Mucosa of descending colon (tissue), 3 donors: ENCODE measurements at regions not wholly inside any gene's neighbourhood (a gene's known extent, or its start where the extent isn't known, plus 50 kb on each side); places are given as distances from the start of the nearest gene placed in this dataset.

ENCODE experiments used
- ATAC-seq: fragments of 200-7000 bp; cut with Tn5 transposase; one replicate; pipeline ENCODE4 v1.9.1; 2020; ENCODE audit warnings: mild to moderate bottlenecking, moderate library complexity
- DNase-seq, 3 donors: peaks; one replicate each; pipeline ENCODE4 v3.0.0-alpha.2; 2020
- H3K36me3 ChIP-seq: fragments of 200-600 bp; one replicate; pipeline ENCODE4 v1.8.0; 2021; ENCODE audit warnings: low read depth, mild to moderate bottlenecking
- H3K4me1 ChIP-seq: fragments of 200-600 bp; one replicate; pipeline ENCODE4 v1.8.0; 2021; ENCODE audit warnings: low read depth, mild to moderate bottlenecking
- H3K4me3 ChIP-seq: fragments of 200-600 bp; one replicate; pipeline ENCODE4 v1.8.0; 2021; ENCODE audit warnings: mild to moderate bottlenecking
- H3K9me3 ChIP-seq: fragments of 200-600 bp; one replicate; pipeline ENCODE4 v1.8.0; 2021; ENCODE audit warnings: mild to moderate bottlenecking
- intact Hi-C, 2 donors: fragments of 100-400 bp; cut with DNase I in 1 of 2; cut with micrococcal nuclease in 1 of 2; formaldehyde crosslinking; loops; one replicate each; pipeline versions ENCODE4 v1.11.0 to v1.11.1; 2022; cut with DNase I, micrococcal nuclease
- TF ChIP-seq, protein P1 (sequence below): fragments of 200-600 bp; IDR thresholded peaks from one replicate; pipeline ENCODE4 v1.8.0; 2022; ENCODE audit warnings: antibody characterized with exemption, mild to moderate bottlenecking
- donor health status: DM: no; HTN: no; CAD: no; lungs with moderate emphysema.
- donor health status: DM: no; HTN: no; CAD: no.
- donor health status: DM: no; HTN: yes; CAD: no.

DNA sequence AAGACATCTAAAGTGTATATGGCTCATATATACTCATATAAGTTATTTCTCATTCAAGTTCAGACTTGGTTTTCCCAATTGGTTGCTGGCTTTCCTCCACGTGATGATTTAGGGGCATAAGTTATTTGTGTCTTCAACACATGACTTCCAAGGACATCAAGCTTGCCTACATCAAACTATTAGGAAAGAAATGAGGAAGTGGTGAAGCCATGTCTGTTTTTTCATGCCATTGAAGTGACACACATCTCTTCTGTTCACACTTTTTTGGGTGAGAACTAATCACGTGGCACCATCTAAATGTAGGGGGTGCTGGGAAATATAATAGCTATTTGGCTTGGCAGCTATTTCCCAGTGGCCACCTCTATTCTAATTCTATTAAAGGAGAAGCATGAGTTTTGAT, 282.1 kb downstream of the OMA1 start:
- TF ChIP-seq, protein P1, sequence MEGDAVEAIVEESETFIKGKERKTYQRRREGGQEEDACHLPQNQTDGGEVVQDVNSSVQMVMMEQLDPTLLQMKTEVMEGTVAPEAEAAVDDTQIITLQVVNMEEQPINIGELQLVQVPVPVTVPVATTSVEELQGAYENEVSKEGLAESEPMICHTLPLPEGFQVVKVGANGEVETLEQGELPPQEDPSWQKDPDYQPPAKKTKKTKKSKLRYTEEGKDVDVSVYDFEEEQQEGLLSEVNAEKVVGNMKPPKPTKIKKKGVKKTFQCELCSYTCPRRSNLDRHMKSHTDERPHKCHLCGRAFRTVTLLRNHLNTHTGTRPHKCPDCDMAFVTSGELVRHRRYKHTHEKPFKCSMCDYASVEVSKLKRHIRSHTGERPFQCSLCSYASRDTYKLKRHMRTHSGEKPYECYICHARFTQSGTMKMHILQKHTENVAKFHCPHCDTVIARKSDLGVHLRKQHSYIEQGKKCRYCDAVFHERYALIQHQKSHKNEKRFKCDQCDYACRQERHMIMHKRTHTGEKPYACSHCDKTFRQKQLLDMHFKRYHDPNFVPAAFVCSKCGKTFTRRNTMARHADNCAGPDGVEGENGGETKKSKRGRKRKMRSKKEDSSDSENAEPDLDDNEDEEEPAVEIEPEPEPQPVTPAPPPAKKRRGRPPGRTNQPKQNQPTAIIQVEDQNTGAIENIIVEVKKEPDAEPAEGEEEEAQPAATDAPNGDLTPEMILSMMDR = no peak
- Histone ChIP-seq H3K4me1 (no peaks in the 10 kb centered on the region), H3K4me3 (no peak overlapping the region), H3K9me3 (no peaks in the 10 kb centered on the region), H3K36me3 (no peaks in the 10 kb centered on the region)
- intact Hi-C loops = no loop called here
- DNase-seq = no peak
- ATAC-seq = no peak

DNA sequence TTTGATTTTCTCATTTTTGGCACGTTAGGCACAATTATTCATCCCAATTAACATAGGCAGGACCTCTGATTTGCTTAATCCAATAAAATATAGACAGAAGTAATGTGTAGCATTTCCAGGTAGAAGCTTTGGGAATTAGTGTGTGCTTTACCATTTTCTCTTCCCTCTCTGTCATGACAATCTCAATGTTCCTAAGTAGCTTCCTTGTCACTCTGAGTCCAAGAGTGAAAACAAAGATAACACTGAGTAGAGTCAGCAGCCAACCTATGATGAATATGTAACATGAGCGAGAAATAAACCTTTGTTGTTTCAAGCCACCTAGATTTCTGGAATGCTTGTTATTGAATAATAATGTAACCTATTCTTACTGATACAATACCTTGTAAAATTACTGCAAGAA, 283.8 kb downstream of the OMA1 start:
- intact Hi-C loops = no loop called here
- no peak for ATAC-seq
- Histone ChIP-seq H3K36me3 (no peaks in the 10 kb centered on the region), H3K4me3 (no peak overlapping the region), H3K9me3 (no peaks in the 10 kb centered on the region), H3K4me1 (no peaks in the 10 kb centered on the region)
- DNase-seq = no peak
- TF ChIP-seq, protein P1 = no peak

DNA sequence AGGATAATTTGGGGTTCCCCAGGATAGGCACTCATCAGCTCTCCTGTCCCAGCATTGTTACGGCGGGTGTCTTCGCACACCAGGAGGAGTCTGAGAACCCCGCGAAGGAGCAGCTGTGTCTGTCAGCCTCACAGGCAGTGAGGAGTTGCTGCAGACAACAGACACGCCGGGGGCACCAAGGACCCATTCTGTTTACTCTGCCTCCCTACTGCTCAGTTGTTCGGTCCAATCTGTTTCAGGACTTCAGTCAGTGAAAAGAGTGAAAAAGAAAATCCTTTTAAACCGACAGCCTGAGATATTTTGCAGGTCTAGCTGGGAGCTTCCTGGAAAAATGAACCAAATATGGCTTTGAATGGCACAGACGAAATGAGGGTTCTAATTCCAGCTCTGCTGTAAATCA, 288.4 kb downstream of the OMA1 start:
- ATAC-seq (no peak), DNase-seq (no peak)
- Histone ChIP-seq H3K4me1 (no peaks in the 10 kb centered on the region), H3K4me3 (no peak overlapping the region), H3K9me3 (no peaks in the 10 kb centered on the region), H3K36me3 (no peaks in the 10 kb centered on the region)
- TF ChIP-seq, protein P1 = no peak
- intact Hi-C loops = no loop called here

DNA sequence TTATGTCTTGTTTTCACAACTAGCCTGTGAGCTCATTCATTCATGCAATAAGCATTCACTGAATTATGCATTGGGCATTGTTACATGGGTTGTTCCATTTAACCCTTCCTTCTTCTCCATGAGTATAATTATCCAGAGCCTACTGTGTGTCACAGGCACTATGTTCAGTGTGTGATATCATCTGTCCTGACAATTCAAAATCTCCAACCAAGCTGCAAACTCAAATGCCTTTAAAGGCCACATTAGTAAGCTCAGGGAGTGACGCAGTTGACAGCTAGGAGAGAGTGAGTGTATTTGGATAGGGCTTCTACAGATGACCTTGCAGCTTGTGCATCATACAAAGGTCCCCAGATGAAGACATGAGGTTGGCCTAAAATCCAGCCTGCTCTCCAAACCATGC, 289.5 kb downstream of the OMA1 start:
- TF ChIP-seq, protein P1 = no peak
- DNase-seq = no peak
- ATAC-seq = no peak
- intact Hi-C loops = no loop called here
- Histone ChIP-seq H3K9me3 (no peaks in the 10 kb centered on the region), H3K4me1 (no peaks in the 10 kb centered on the region), H3K4me3 (no peak overlapping the region), H3K36me3 (no peaks in the 10 kb centered on the region)

DNA sequence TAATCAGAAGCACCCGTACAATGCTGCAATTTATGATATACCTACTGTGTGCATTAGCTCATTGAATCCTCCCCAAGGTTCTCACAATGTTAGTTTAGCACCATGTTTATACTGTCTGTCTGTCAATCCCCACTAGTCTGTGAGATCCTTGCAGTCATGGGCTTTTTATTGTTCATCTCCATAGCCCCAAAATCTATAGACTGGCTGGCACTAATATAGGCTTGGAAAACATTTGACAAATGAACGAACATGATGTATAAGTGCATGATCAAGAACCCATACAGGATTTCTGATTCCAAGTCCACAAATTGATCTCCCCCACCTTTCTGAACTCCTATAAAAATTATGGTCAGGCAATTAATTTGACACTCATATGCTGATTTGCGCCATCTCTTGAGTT, 290.0 kb downstream of the OMA1 start:
- H3K4me1 ChIP-seq = no peaks in the 10 kb centered on the region
- no peak overlapping the region for H3K4me3 ChIP-seq
- H3K9me3 ChIP-seq = no peaks in the 10 kb centered on the region
- TF ChIP-seq, protein P1 = no peak
- intact Hi-C loops = no loop called here
- ATAC-seq (no peak), DNase-seq (no peak)
- no peaks in the 10 kb centered on the region for H3K36me3 ChIP-seq

DNA sequence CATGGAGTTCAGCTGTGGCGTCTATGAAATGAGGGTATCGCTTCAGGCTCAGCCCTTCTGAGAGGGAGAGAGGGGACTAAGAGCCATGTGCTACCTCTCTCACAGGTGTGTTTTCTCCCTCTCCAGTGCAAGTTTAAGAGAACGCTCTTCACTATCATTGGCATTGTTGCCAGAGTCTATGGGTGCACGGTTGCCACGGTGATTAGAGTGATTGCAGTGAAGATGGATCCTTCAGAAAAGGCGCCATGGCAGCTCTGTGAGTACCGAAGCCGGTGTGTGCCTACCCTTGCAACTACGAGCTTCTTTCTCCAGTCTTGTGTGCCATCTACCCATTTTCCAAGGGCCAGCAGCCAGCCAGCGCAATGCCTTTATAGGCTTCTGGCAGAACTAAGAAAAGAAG, 290.5 kb downstream of the OMA1 start:
- intact Hi-C loops = no loop called here
- no peak for DNase-seq
- H3K4me3 ChIP-seq = no peak overlapping the region
- no peaks in the 10 kb centered on the region for H3K36me3 ChIP-seq
- ATAC-seq = no peak
- no peaks in the 10 kb centered on the region for H3K9me3 ChIP-seq
- no peaks in the 10 kb centered on the region for H3K4me1 ChIP-seq
- TF ChIP-seq, protein P1 = no peak
